ENCODE measurements at regions not wholly inside any gene's neighbourhood (a gene's known extent, or its start where the extent isn't known, plus 50 kb on each side); places are given as distances from the start of the nearest gene placed in this dataset.

- no peak for TF ChIP-seq CTCF (IDR thresholded peaks at IDR 0.05 in 8 of 11, conservative IDR thresholded peaks at IDR 0.05 in 3 of 11)
- no peak for TF ChIP-seq POLR2AphosphoS5 (IDR thresholded peaks at IDR 0.05)
Measured at GRCh38 chr3:177681156-177681555, 483.9 kb upstream of the TBL1XR1 start.

Measured in spleen (tissue), 7 donors.